ENCODE measurements at regions not wholly inside any gene's neighbourhood (a gene's known extent, or its start where the extent isn't known, plus 50 kb on each side); places are given as distances from the start of the nearest gene placed in this dataset.

GRCh38 chr11:105443623-105444022 lies 166.2 kb upstream of the GRIA4 start:
- TF ChIP-seq CTCF (IDR thresholded peaks at IDR 0.05) (no peak), POLR2A (IDR thresholded peaks at IDR 0.05) (no peak), POLR2AphosphoS5 (IDR thresholded peaks at IDR 0.05) (no peak)
